ENCODE measurements at regions not wholly inside any gene's neighbourhood (a gene's known extent, or its start where the extent isn't known, plus 50 kb on each side); places are given as distances from the start of the nearest gene placed in this dataset.

DNA sequence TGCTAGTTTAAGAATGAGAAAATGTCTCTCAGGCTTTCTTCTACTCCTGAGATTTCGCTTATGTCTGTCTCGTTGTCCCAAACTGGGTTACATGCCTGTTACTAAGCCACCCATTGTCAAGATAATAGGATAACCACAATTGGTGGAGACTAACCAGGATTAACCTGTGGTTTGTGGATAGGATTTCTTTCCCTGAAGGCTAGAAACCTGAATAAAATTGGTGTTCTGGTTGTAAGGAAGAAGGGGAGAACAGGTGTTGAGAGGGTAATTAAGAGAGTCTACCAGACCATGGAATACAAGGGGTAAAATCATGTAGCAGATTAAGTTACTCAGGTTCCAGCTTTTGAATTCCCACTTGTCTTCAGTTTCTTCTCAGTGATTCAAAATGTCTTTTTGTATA, 225.4 kb downstream of the CPE start:
- Mint-ChIP-seq H3K27ac (no peak overlapping the region), H3K27me3 (ENCODE audit: low read depth in 3 of 3) (peaks cover 0 to 1% (median 0%) of the 10 kb centered on the region in 3 donors), H3K36me3 (no peaks in the 10 kb centered on the region), H3K4me3 (no peak overlapping the region), H3K4me1 (no peaks in the 10 kb centered on the region), H3K9me3 (peaks cover 0 to 5% (median 0%) of the 10 kb centered on the region in 7 donors)
- Histone ChIP-seq H3K27ac (ENCODE audit: low read depth in 1 of 2, low read length in 2 of 2) (no peak overlapping the region), H3K4me1 (ENCODE audit: control insufficient read depth in 1 of 2, insufficient read depth in 2 of 2, low read length in 2 of 2) (no peaks in the 10 kb centered on the region), H3K36me3 (replicated peaks in 1 of 2; ENCODE audit: control insufficient read depth in 1 of 2, insufficient read depth in 2 of 2, low read length in 2 of 2) (no peaks in the 10 kb centered on the region), H3K9ac (ENCODE audit: insufficient read depth, low read length, poor library complexity, severe bottlenecking) (no peak overlapping the region), H3K79me2 (ENCODE audit: insufficient read depth, low read length) (no peaks in the 10 kb centered on the region), H2AFZ (ENCODE audit: insufficient read depth, low read depth, low read length, poor library complexity, severe bottlenecking) (no peak overlapping the region), H4K20me1 (ENCODE audit: insufficient read depth, low read length) (no peaks in the 10 kb centered on the region), H3K4me2 (replicated peaks; ENCODE audit: extremely low read depth, low read length, poor library complexity, severe bottlenecking) (no peak overlapping the region), H3K27me3 (ENCODE audit: control insufficient read depth in 2 of 2, insufficient read depth in 2 of 2, low read length in 2 of 2) (no peaks in the 10 kb centered on the region), H3K9me3 (replicated peaks in 1 of 2; ENCODE audit: control insufficient read depth in 1 of 2, insufficient read depth in 1 of 2, low read length in 2 of 2) (no peaks in the 10 kb centered on the region), H3K4me3 (replicated peaks in 1 of 3; ENCODE audit: low read depth in 2 of 3, low read length in 3 of 3) (no peak overlapping the region)
- TF ChIP-seq, protein P1, sequence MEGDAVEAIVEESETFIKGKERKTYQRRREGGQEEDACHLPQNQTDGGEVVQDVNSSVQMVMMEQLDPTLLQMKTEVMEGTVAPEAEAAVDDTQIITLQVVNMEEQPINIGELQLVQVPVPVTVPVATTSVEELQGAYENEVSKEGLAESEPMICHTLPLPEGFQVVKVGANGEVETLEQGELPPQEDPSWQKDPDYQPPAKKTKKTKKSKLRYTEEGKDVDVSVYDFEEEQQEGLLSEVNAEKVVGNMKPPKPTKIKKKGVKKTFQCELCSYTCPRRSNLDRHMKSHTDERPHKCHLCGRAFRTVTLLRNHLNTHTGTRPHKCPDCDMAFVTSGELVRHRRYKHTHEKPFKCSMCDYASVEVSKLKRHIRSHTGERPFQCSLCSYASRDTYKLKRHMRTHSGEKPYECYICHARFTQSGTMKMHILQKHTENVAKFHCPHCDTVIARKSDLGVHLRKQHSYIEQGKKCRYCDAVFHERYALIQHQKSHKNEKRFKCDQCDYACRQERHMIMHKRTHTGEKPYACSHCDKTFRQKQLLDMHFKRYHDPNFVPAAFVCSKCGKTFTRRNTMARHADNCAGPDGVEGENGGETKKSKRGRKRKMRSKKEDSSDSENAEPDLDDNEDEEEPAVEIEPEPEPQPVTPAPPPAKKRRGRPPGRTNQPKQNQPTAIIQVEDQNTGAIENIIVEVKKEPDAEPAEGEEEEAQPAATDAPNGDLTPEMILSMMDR (IDR thresholded peaks at IDR 0.05): no peak
- no peak for DNase-seq
- intact Hi-C loops (cut with micrococcal nuclease): no loop called here
- no CpG with 5 or more reads among the region's 2 CpGs for WGBS (ENCODE audit: insufficient coverage)

DNA sequence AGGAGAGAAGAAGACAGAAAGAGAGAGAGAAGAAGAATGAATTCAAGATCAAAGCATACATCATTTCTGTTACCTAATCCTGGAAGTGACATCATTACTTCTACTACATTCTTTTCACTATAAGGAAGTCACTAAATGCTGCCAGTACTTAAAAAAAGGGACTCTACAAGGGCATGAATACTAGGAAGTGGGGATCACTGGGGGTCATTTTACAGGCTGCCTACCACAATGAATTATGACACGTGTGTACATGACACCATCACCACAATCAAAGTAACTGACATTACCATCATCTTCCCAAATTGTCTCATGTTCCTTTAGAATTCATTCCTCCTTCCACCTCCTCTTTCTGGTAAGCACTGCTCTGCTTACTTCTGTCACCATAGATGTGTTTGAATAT, 227.0 kb downstream of the CPE start:
- TF ChIP-seq, protein P1 (IDR thresholded peaks at IDR 0.05): no peak
- DNase-seq: no peak
- no peak overlapping the region for H2AFZ ChIP-seq (ENCODE audit: insufficient read depth, low read depth, low read length, poor library complexity, severe bottlenecking)
- no peaks in the 10 kb centered on the region for H3K79me2 ChIP-seq (ENCODE audit: insufficient read depth, low read length)
- no peak overlapping the region for H3K4me2 ChIP-seq (replicated peaks; ENCODE audit: extremely low read depth, low read length, poor library complexity, severe bottlenecking)
- no peaks in the 10 kb centered on the region for H4K20me1 ChIP-seq (ENCODE audit: insufficient read depth, low read length)
- WGBS (ENCODE audit: insufficient coverage): 100% methylated on average over 1 of the region's 1 CpG
- Mint-ChIP-seq H3K27ac (no peak overlapping the region), H3K4me1 (peaks cover 1% of the 10 kb centered on the region), H3K27me3 (ENCODE audit: low read depth in 3 of 3) (peaks cover 0 to 1% (median 0%) of the 10 kb centered on the region in 3 donors), H3K9me3 (peaks cover 0 to 5% (median 0%) of the 10 kb centered on the region in 7 donors), H3K36me3 (no peaks in the 10 kb centered on the region), H3K4me3 (no peak overlapping the region)
- no peaks in the 10 kb centered on the region for H3K4me1 ChIP-seq (ENCODE audit: control insufficient read depth in 1 of 2, insufficient read depth in 2 of 2, low read length in 2 of 2)
- intact Hi-C loops (cut with micrococcal nuclease): no loop called here
- no peak overlapping the region for H3K4me3 ChIP-seq (replicated peaks in 1 of 3; ENCODE audit: low read depth in 2 of 3, low read length in 3 of 3)
- no peak overlapping the region for H3K9ac ChIP-seq (ENCODE audit: insufficient read depth, low read length, poor library complexity, severe bottlenecking)
- H3K27ac ChIP-seq (ENCODE audit: low read depth in 1 of 2, low read length in 2 of 2): no peak overlapping the region
- no peaks in the 10 kb centered on the region for H3K9me3 ChIP-seq (replicated peaks in 1 of 2; ENCODE audit: control insufficient read depth in 1 of 2, insufficient read depth in 1 of 2, low read length in 2 of 2)
- H3K27me3 ChIP-seq (ENCODE audit: control insufficient read depth in 2 of 2, insufficient read depth in 2 of 2, low read length in 2 of 2): no peaks in the 10 kb centered on the region
- H3K36me3 ChIP-seq (replicated peaks in 1 of 2; ENCODE audit: control insufficient read depth in 1 of 2, insufficient read depth in 2 of 2, low read length in 2 of 2): no peaks in the 10 kb centered on the region

Data from CD14-positive monocyte (primary cell).